Urothelium cell line (cell line): ENCODE measurements at regions not wholly inside any gene's neighbourhood (a gene's known extent, or its start where the extent isn't known, plus 50 kb on each side); places are given as distances from the start of the nearest gene placed in this dataset.

Experiments used
- DNase-seq: peaks from one replicate; pipeline ENCODE4 v3.0.0; 2011; ENCODE audit warnings: low spot score, mixed read lengths
- FAIRE-seq: peaks from 2 replicates; lab custom pipeline; 2011; peaks lifted over from hg19 to GRCh38; lab: Jason Lieb, UNC

GRCh38 chr10:121096617-121097431, 245.7 kb downstream of the WDR11 start:
- FAIRE-seq: no peak
- DNase-seq: no peak

GRCh38 chr10:121098211-121098610, 247.0 kb downstream of the WDR11 start:
- no peak for DNase-seq
- no peak for FAIRE-seq

- FAIRE-seq: no peak
- DNase-seq: no peak
These were observed 247.6 kb downstream of the WDR11 start for GRCh38 chr10:121098751-121099150.

GRCh38 chr10:121099181-121099580, 248.0 kb downstream of the WDR11 start:
- DNase-seq (no peak), FAIRE-seq (no peak)

- DNase-seq (no peak), FAIRE-seq (peak; percentile 74)
These were observed 248.4 kb downstream of the WDR11 start for GRCh38 chr10:121099592-121099991.

GRCh38 chr10:121101561-121101960, 250.4 kb downstream of the WDR11 start:
- DNase-seq (no peak), FAIRE-seq (no peak)

- DNase-seq (no peak), FAIRE-seq (no peak)
These were observed 251.5 kb downstream of the WDR11 start for GRCh38 chr10:121102706-121103105.

- DNase-seq: no peak
These were observed 253.4 kb downstream of the WDR11 start for GRCh38 chr10:121104476-121105111.

GRCh38 chr10:121106611-121107010, 255.4 kb downstream of the WDR11 start:
- DNase-seq (no peak), FAIRE-seq (no peak)

More at GRCh38 chr10:121104476-121105111, 253.4 kb downstream of the WDR11 start:
- no peak for FAIRE-seq

GRCh38 chr10:121108051-121108450, 256.9 kb downstream of the WDR11 start:
- DNase-seq (no peak), FAIRE-seq (no peak)

- no peak for FAIRE-seq
These were observed 259.2 kb downstream of the WDR11 start for GRCh38 chr10:121110369-121110768.

GRCh38 chr10:121112136-121112535, 261.0 kb downstream of the WDR11 start:
- no peak for DNase-seq
- no peak for FAIRE-seq

More at GRCh38 chr10:121110369-121110768, 259.2 kb downstream of the WDR11 start:
- no peak for DNase-seq

GRCh38 chr10:121112579-121113384, 261.6 kb downstream of the WDR11 start:
- DNase-seq: peak; percentile 14
- FAIRE-seq: peak; percentile 58

GRCh38 chr10:121113385-121113696, 262.2 kb downstream of the WDR11 start:
- no peak for FAIRE-seq
- DNase-seq: peak; percentile 63

GRCh38 chr10:121113911-121114310, 262.7 kb downstream of the WDR11 start:
- DNase-seq: no peak

GRCh38 chr10:121115154-121115553, 264.0 kb downstream of the WDR11 start:
- DNase-seq (no peak), FAIRE-seq (no peak)

More at GRCh38 chr10:121113911-121114310, 262.7 kb downstream of the WDR11 start:
- FAIRE-seq: no peak

GRCh38 chr10:121121462-121121861, 270.3 kb downstream of the WDR11 start:
- FAIRE-seq (no peak), DNase-seq (no peak)

- DNase-seq (no peak), FAIRE-seq (no peak)
These were observed 276.2 kb downstream of the WDR11 start for GRCh38 chr10:121127151-121127906.

- DNase-seq: no peak
- FAIRE-seq: no peak
These were observed 277.0 kb downstream of the WDR11 start for GRCh38 chr10:121128164-121128563.

GRCh38 chr10:121129266-121129665, 278.1 kb downstream of the WDR11 start:
- no peak for DNase-seq
- no peak for FAIRE-seq

- DNase-seq: no peak
- FAIRE-seq: no peak
These were observed 279.2 kb downstream of the WDR11 start for GRCh38 chr10:121130382-121130781.
